Epithelial cell of proximal tubule (primary cell): ENCODE measurements at regions not wholly inside any gene's neighbourhood (a gene's known extent, or its start where the extent isn't known, plus 50 kb on each side); places are given as distances from the start of the nearest gene placed in this dataset.

ENCODE experiments used
- DNase-seq: peaks from one replicate; pipeline ENCODE4 v3.0.0-alpha.2; 2011; ENCODE audit warnings: low read depth
- H3K4me3 ChIP-seq: 2 replicates; pipeline ENCODE4 v1.5.1; 2011; ENCODE audit warnings: low read depth, mild to moderate bottlenecking, low read length
- CTCF ChIP-seq: conservative IDR thresholded peaks from 2 replicates; pipeline ENCODE4 v1.5.1; 2012; ENCODE audit warnings: low read depth, mild to moderate bottlenecking, low read length

DNA sequence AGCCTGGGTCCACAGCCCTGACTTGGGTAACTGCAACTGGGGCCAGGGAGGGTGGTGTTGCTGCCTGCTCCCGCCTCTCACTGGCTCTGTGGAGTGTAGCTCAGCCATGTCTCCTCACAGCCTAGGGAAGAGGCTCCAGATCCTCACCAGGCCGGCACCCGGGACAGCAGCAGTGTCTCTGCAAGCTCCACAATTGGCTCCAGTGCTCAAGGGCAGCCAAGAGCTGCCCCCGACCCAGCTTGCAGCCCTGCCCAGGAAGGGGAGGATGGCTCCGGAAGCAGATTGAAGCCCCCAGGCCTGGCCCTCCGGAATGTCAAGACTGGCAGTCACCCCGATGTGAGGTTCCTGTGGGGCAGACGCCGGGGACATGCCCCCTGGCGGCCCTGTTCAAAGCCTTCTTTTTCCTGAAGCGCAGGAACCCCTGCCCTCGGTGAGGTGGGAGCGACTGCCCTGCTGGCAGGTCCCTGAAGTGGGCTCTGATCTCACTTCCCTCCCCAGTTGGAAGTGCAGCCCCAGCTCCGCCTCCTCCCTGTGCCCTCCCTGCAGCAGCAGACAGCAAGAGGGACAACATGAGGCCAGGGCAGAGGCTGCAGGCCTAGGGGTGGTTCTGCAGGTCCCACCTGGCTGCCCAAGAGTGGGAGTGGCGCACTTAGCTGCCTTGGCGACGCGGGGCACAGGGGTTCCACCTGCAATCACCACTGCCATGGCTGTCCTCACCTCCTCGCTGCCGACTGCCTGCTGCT lies 816.2 kb upstream of the LUZP2 start:
- H3K4me3 ChIP-seq: no peak overlapping the region
- TF ChIP-seq CTCF: no peak
- no peak for DNase-seq

DNA sequence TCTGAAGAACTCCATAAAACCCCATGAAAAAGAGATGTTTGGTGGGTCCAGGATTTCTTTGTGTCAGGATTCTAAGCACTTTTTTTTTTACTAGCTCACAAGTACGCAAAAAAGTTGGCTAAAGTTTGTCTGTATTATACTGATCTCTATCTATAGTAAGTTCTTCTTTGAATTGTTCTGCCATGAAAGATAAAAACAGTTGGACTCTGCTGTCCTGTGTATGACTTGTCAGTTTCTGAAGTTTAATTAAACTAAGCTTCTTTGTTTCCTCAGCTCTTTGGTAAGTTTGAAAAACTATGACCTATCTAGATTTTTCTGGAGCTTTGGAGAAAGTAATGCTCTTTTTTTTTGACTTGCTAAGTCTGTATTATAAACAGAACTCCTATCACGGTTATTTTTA lies 812.2 kb upstream of the LUZP2 start:
- H3K4me3 ChIP-seq: no peak overlapping the region
- no peak for TF ChIP-seq CTCF

GRCh38 chr11:23687991-23688390 lies 808.9 kb upstream of the LUZP2 start:
- no peak for DNase-seq
- no peak overlapping the region for H3K4me3 ChIP-seq
- TF ChIP-seq CTCF: no peak

More for the DNA sequence above, 812.2 kb upstream of the LUZP2 start:
- DNase-seq: no peak

DNA sequence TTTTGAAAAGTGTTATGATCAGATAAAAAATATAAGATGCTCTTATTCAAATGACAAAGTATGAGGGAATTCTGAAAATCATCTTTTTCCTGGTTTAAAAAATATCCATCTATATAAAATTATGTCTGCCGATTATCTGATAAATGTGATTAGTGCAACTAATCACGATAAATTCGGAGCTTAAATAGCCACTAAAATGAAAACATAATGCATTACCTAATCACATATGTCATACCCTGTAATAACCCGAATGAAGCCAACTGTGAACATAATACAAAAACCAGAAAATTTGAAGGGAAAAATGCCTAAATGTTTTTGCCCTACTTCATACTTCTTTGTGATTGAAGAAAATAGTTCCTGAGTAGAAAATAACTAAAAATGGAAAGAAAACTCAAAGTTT lies 808.4 kb upstream of the LUZP2 start:
- TF ChIP-seq CTCF: no peak
- no peak overlapping the region for H3K4me3 ChIP-seq
- DNase-seq: no peak

DNA sequence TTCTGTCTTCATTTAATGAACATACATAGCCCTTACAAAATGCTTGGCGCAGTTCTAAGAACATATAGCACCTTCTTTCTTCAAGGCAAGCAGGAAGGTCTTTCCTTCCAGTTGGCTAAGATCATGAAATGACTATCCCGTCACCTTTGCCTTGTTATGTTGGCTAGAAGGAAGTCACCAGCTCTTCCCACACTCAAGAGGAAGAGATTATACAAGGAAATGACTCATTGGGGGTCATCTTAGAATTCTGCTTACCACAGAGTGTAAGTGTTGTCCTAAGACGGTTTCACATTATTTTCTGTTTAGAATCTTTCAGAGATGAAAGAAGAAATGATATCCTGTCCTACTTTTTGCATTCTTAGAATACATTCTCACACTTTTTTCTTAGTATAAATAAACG lies 808.0 kb upstream of the LUZP2 start:
- no peak overlapping the region for H3K4me3 ChIP-seq
- no peak for DNase-seq
- no peak for TF ChIP-seq CTCF

DNA sequence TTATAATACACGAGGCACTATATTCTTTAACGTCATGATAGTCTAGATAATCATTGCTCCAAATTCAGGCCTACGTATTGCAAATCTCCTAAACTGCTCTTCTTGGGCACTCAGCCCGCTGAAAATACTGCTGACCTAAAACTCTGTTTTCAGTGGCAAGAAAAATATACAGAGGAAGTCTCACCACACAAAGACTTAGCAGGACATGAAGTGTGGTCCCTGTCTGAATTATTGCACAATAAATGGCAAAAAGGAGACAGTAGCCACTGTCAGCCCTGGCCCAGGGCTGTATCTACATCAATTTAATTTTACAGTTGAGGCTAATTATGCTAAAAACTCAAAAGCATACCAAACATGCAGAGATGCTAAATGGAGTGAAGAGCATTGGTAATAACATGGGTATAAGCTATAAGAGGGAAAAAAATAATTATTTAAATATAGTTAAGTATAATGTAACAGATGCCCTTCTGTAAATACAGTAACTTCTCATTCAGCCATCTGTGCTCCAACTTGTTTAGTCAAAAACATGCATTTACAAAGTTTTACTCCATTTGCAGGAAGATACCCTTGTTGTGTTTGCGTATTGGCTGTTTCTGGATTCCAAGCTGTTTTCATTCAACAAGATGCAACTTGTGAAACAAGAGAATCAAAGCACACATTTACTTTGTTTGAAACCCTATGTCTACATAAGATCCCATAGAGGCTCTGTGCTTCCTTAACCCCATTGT lies 800.0 kb upstream of the LUZP2 start:
- no peak for TF ChIP-seq CTCF
- no peak overlapping the region for H3K4me3 ChIP-seq
- DNase-seq: no peak

DNA sequence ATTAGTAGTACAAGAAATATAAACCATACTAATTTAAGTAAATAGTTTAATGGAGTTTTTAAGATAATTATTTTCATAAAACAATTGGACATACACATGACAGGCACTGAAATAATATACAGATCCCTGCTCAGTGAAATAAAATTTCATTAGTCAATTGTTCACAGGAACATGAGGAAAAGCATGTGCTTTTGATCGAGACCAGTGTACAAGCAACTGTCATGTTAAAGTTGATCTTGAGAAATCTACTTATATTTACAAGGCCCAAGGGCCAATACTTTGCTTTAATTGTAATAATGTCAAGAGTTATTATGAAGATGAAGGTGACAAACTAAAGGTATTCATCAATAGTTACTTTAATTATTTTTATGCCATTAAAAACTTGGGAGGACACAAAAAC lies 792.7 kb upstream of the LUZP2 start:
- no peak overlapping the region for H3K4me3 ChIP-seq
- TF ChIP-seq CTCF: no peak
- no peak for DNase-seq
